ENCODE measurements at regions not wholly inside any gene's neighbourhood (a gene's known extent, or its start where the extent isn't known, plus 50 kb on each side); places are given as distances from the start of the nearest gene placed in this dataset.

- no peaks in the 10 kb centered on the region for H3K27me3 ChIP-seq (replicated peaks; ENCODE audit: insufficient read depth)
- H3K36me3 ChIP-seq: no peaks in the 10 kb centered on the region
- no peaks in the 10 kb centered on the region for H3K9me3 ChIP-seq
- H3K27ac ChIP-seq: no peak overlapping the region
- WGBS: 59% methylated on average over 24 of the region's 24 CpGs
- TF ChIP-seq CTCF (IDR thresholded peaks at IDR 0.05) (no peak), POLR2AphosphoS5 (IDR thresholded peaks at IDR 0.05) (no peak), POLR2A (IDR thresholded peaks at IDR 0.05) (no peak)
- H3K4me1 ChIP-seq (replicated peaks): no peaks in the 10 kb centered on the region
- no peak overlapping the region for H3K4me3 ChIP-seq
- no peak for DNase-seq (ENCODE audit: low spot score)
- intact Hi-C loops (cut with DNase I): no loop called here
Measured at GRCh38 chr22:44409211-44409973, 88.6 kb downstream of the RTL6 start.

- Histone ChIP-seq H3K4me1 (replicated peaks) (no peaks in the 10 kb centered on the region), H3K27me3 (replicated peaks; ENCODE audit: insufficient read depth) (no peaks in the 10 kb centered on the region), H3K36me3 (no peaks in the 10 kb centered on the region), H3K27ac (no peak overlapping the region), H3K9me3 (no peaks in the 10 kb centered on the region), H3K4me3 (no peak overlapping the region)
- 73% methylated on average over 7 of the region's 7 CpGs for WGBS
- TF ChIP-seq POLR2AphosphoS5 (IDR thresholded peaks at IDR 0.05) (no peak), CTCF (IDR thresholded peaks at IDR 0.05) (no peak), POLR2A (IDR thresholded peaks at IDR 0.05) (no peak)
- intact Hi-C loops (cut with DNase I): no loop called here
- DNase-seq (ENCODE audit: low spot score): no peak
Measured at GRCh38 chr22:44408829-44409192, 89.2 kb downstream of the RTL6 start.

GRCh38 chr22:44407987-44408828 lies 89.8 kb downstream of the RTL6 start:
- DNase-seq (ENCODE audit: low spot score): no peak
- intact Hi-C loops (cut with DNase I): no loop called here

GRCh38 chr22:44407171-44407986 lies 90.7 kb downstream of the RTL6 start:
- Histone ChIP-seq H3K4me3 (no peak overlapping the region), H3K4me1 (replicated peaks) (no peaks in the 10 kb centered on the region), H3K9me3 (no peaks in the 10 kb centered on the region), H3K36me3 (no peaks in the 10 kb centered on the region), H3K27me3 (replicated peaks; ENCODE audit: insufficient read depth) (no peaks in the 10 kb centered on the region), H3K27ac (no peak overlapping the region)
- DNase-seq (ENCODE audit: low spot score): no peak
- TF ChIP-seq POLR2A (IDR thresholded peaks at IDR 0.05): no peak
- no peak for TF ChIP-seq POLR2AphosphoS5 (IDR thresholded peaks at IDR 0.05)
- TF ChIP-seq CTCF (IDR thresholded peaks at IDR 0.05): no peak
- 94% methylated on average over 23 of the region's 23 CpGs for WGBS
- intact Hi-C loops (cut with DNase I): no loop called here

More at GRCh38 chr22:44407987-44408828, 89.8 kb downstream of the RTL6 start:
- no peak overlapping the region for H3K4me3 ChIP-seq
- no peaks in the 10 kb centered on the region for H3K27me3 ChIP-seq (replicated peaks; ENCODE audit: insufficient read depth)
- H3K27ac ChIP-seq: no peak overlapping the region
- H3K36me3 ChIP-seq: no peaks in the 10 kb centered on the region
- H3K9me3 ChIP-seq: no peaks in the 10 kb centered on the region
- 83% methylated on average over 18 of the region's 21 CpGs for WGBS
- no peaks in the 10 kb centered on the region for H3K4me1 ChIP-seq (replicated peaks)
- no peak for TF ChIP-seq POLR2A (IDR thresholded peaks at IDR 0.05)

Measured in prostate gland (tissue), 2 donors.